IPS DF 6.9 (cell line): ENCODE measurements at regions not wholly inside any gene's neighbourhood (a gene's known extent, or its start where the extent isn't known, plus 50 kb on each side); places are given as distances from the start of the nearest gene placed in this dataset.
"Not testable (repeated sequence)": the region's sequence is repeated elsewhere in the genome, so short reads cannot be mapped to it uniquely, and the experiment has no call there.

Experiments
- DNase-seq: peaks from one replicate; pipeline ENCODE4 v3.0.0-alpha.2; 2013; ENCODE audit warnings: low read depth, low spot score
- H3K27ac ChIP-seq: one replicate; pipeline ENCODE4 v1.5.1; 2013; ENCODE audit warnings: low read length, control low read depth
- H3K27me3 ChIP-seq: 2 replicates; pipeline ENCODE4 v1.6.1; 2013; ENCODE audit warnings: mild to moderate bottlenecking, low read length; ENCODE audit not compliant: control insufficient read depth, insufficient read depth
- H3K36me3 ChIP-seq: 2 replicates; pipeline ENCODE4 v1.6.1; 2013; ENCODE audit warnings: low read length; ENCODE audit not compliant: control insufficient read depth, insufficient read depth
- H3K4me1 ChIP-seq: 2 replicates; pipeline ENCODE4 v1.6.1; 2013; ENCODE audit warnings: low read length; ENCODE audit not compliant: control insufficient read depth, insufficient read depth
- H3K4me3 ChIP-seq: 2 replicates; pipeline ENCODE4 v1.5.1; 2013; ENCODE audit warnings: mild to moderate bottlenecking, low read length
- H3K9me3 ChIP-seq: 2 replicates; pipeline ENCODE4 v1.6.1; 2013; ENCODE audit warnings: low read length, inconsistent platforms; ENCODE audit not compliant: control insufficient read depth, insufficient read depth
- WGBS: extraction: QIAGEN DNeasy Blood & Tissue Kit; methylation state at CpG from one replicate; pipeline ENCODE4 v1.1.7; 2013; ENCODE audit warnings: mixed read lengths, missing lambda C conversion rate; ENCODE audit not compliant: insufficient read length, insufficient coverage; 5-methylcytosine and 5-hydroxymethylcytosine counted together

GRCh38 chr7:98724591-98724990 lies 107.5 kb downstream of the NPTX2 start:
- no peak for DNase-seq

GRCh38 chr7:98727146-98727709 lies 110.1 kb downstream of the NPTX2 start:
- Histone ChIP-seq H3K27ac (no peak overlapping the region), H3K4me1 (peaks cover 2% of the 10 kb centered on the region; the same call in 1 of the 2 replicates), H3K36me3 (no peaks in the 10 kb centered on the region), H3K4me3 (no peak overlapping the region), H3K27me3 (no peaks in the 10 kb centered on the region), H3K9me3 (no peaks in the 10 kb centered on the region)
- DNase-seq: peak; percentile 66
- no CpG with 5 or more reads among the region's 7 CpGs for WGBS

More at GRCh38 chr7:98724591-98724990, 107.5 kb downstream of the NPTX2 start:
- Histone ChIP-seq H3K4me1 (peaks cover 1% of the 10 kb centered on the region; the same call in 1 of the 2 replicates), H3K4me3 (no peak overlapping the region), H3K36me3 (no peaks in the 10 kb centered on the region), H3K27ac (no peak overlapping the region), H3K9me3 (no peaks in the 10 kb centered on the region), H3K27me3 (no peaks in the 10 kb centered on the region)
- no CpG with 5 or more reads among the region's 6 CpGs for WGBS

GRCh38 chr7:98728555-98728954 lies 111.5 kb downstream of the NPTX2 start:
- no peak overlapping the region for H3K4me3 ChIP-seq

GRCh38 chr7:98729121-98729520 lies 112.0 kb downstream of the NPTX2 start:
- Histone ChIP-seq H3K9me3 (no peaks in the 10 kb centered on the region), H3K27ac (no peak overlapping the region), H3K27me3 (no peaks in the 10 kb centered on the region), H3K36me3 (no peaks in the 10 kb centered on the region), H3K4me3 (no peak overlapping the region), H3K4me1 (peaks cover 2% of the 10 kb centered on the region; the same call in 1 of the 2 replicates)
- DNase-seq: no peak
- WGBS: no CpG with 5 or more reads among the region's 7 CpGs

More at GRCh38 chr7:98728555-98728954, 111.5 kb downstream of the NPTX2 start:
- no CpG with 5 or more reads among the region's 3 CpGs for WGBS
- no peak for DNase-seq
- Histone ChIP-seq H3K36me3 (no peaks in the 10 kb centered on the region), H3K4me1 (peaks cover 2% of the 10 kb centered on the region; the same call in 1 of the 2 replicates), H3K9me3 (no peaks in the 10 kb centered on the region), H3K27ac (no peak overlapping the region), H3K27me3 (no peaks in the 10 kb centered on the region)

DNA sequence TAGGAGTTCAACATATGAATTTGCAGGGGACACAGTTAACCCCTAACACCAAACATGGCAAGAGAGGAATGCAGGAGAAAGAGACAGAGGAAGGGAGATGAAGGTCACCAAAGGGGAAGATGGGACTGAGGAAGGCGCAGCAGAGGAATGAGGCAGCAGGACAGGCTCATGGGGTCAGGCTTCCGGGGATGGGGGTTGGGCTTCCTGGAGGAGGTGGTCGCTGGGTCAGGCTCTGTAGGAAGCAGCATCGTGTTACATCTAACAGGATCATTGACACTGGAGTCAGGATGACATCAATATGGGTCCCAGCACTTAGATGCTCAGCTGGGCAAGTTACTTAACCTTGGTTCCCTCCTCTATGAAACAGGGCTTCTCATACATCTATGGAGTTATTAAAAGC lies 113.2 kb downstream of the NPTX2 start:
- DNase-seq: no peak
- H3K9me3 ChIP-seq: no peaks in the 10 kb centered on the region
- WGBS: no CpG with 5 or more reads among the region's 4 CpGs
- H3K27ac ChIP-seq: no peak overlapping the region
- H3K4me1 ChIP-seq: peaks cover 2% of the 10 kb centered on the region; the same call in 1 of the 2 replicates
- no peaks in the 10 kb centered on the region for H3K27me3 ChIP-seq
- H3K36me3 ChIP-seq: no peaks in the 10 kb centered on the region
- H3K4me3 ChIP-seq: no peak overlapping the region

- Histone ChIP-seq H3K4me1 (peaks cover 2% of the 10 kb centered on the region; the same call in 1 of the 2 replicates), H3K27me3 (no peaks in the 10 kb centered on the region), H3K4me3 (no peak overlapping the region), H3K36me3 (no peaks in the 10 kb centered on the region), H3K9me3 (no peaks in the 10 kb centered on the region), H3K27ac (no peak overlapping the region)
- no peak for DNase-seq
- no CpG with 5 or more reads among the region's 7 CpGs for WGBS
Measured at GRCh38 chr7:98731651-98732050, 114.6 kb downstream of the NPTX2 start.

DNA sequence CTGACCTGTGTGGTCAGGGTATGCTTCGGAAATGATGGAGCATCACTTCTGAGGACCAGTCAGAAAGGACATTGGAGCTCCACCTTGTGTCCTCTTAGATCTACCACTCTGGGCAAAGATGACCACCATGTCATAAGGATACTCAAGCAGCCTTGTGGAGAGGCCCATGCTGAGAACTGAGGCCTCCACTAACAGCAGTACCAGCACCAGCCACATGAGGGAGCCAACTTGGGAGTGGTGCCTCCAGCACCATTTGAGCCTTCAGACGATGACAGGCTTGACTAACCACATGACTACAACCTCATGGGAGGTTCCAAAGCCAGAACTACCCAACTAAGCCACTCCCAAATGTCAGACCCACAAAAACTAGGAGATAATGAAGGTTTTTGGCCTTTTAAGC lies 116.0 kb downstream of the NPTX2 start:
- Histone ChIP-seq H3K27ac (no peak overlapping the region), H3K4me3 (no peak overlapping the region), H3K36me3 (no peaks in the 10 kb centered on the region), H3K9me3 (no peaks in the 10 kb centered on the region), H3K4me1 (peaks cover 2% of the 10 kb centered on the region; the same call in 1 of the 2 replicates), H3K27me3 (no peaks in the 10 kb centered on the region)
- peak; percentile 88 for DNase-seq
- WGBS: no CpG with 5 or more reads among the region's 2 CpGs

GRCh38 chr7:98735801-98736200 lies 118.7 kb downstream of the NPTX2 start:
- no peaks in the 10 kb centered on the region for H3K36me3 ChIP-seq
- H3K4me1 ChIP-seq: no peaks in the 10 kb centered on the region
- no peaks in the 10 kb centered on the region for H3K27me3 ChIP-seq
- H3K27ac ChIP-seq: no peak overlapping the region
- WGBS: no CpG with 5 or more reads among the region's 14 CpGs
- H3K4me3 ChIP-seq: no peak overlapping the region
- no peaks in the 10 kb centered on the region for H3K9me3 ChIP-seq
- no peak for DNase-seq

GRCh38 chr7:98736461-98736860 lies 119.4 kb downstream of the NPTX2 start:
- no CpG with 5 or more reads among the region's 9 CpGs for WGBS

DNA sequence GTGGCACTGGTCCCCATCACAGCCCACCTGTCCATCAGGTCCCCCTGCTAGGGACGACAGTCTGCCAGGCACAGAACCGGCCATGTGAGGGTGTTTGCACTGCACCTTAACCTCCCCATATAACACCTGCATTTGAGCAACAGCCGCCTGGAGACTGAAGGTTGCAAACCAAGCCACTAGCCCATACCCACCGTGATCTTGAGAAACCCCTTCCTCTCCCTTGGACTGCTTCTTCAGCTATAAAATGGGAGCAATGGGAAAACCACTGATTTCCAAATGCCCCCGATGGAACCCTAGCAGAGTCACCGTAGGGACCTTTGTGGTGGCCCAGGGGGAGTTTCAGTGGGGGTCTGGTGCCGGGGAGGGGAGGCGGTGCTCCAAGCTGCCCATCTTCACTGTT lies 120.1 kb downstream of the NPTX2 start:
- no peak overlapping the region for H3K4me3 ChIP-seq
- no peaks in the 10 kb centered on the region for H3K27me3 ChIP-seq
- H3K9me3 ChIP-seq: no peaks in the 10 kb centered on the region
- H3K27ac ChIP-seq: no peak overlapping the region
- H3K4me1 ChIP-seq: no peaks in the 10 kb centered on the region
- H3K36me3 ChIP-seq: no peaks in the 10 kb centered on the region
- no CpG with 5 or more reads among the region's 8 CpGs for WGBS
- DNase-seq: no peak

More at GRCh38 chr7:98736461-98736860, 119.4 kb downstream of the NPTX2 start:
- not testable (repeated sequence) for H3K36me3 ChIP-seq, H3K27me3 ChIP-seq, H3K4me3 ChIP-seq, H3K4me1 ChIP-seq, H3K27ac ChIP-seq, DNase-seq, H3K9me3 ChIP-seq

DNA sequence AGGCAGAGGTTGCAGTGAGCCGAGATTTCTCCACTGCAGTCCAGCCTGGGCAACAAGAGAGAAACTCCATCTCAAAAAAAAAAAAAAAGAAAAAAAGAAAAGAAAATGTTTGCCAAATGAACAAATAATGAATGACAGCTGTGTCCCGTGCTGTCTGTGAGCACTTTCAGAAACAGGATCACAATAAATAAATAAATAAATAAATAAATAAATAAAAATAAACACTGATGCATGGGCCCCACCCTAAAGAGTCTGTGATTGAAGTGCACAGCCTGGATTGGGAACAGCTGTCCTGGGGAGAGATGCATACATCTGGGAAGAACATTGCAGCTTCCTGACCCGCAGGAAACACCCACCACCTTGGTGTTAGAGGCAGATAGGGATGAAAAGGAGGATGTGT lies 123.6 kb downstream of the NPTX2 start:
- H3K4me3 ChIP-seq: no peak overlapping the region
- no peak for DNase-seq
- H3K27me3 ChIP-seq: no peaks in the 10 kb centered on the region
- H3K36me3 ChIP-seq: no peaks in the 10 kb centered on the region
- no CpG with 5 or more reads among the region's 3 CpGs for WGBS
- H3K9me3 ChIP-seq: no peaks in the 10 kb centered on the region
- H3K4me1 ChIP-seq: no peaks in the 10 kb centered on the region
- H3K27ac ChIP-seq: no peak overlapping the region
